HG03575 (cell line): ENCODE measurements at regions not wholly inside any gene's neighbourhood (a gene's known extent, or its start where the extent isn't known, plus 50 kb on each side); places are given as distances from the start of the nearest gene placed in this dataset.

ENCODE experiments used
- ATAC-seq: cut with Tn5 transposase; IDR thresholded peaks from one replicate; pipeline ENCODE4 v1.9.1; 2021; ENCODE audit not compliant: unreplicated experiment, insufficient number of reproducible peaks, low FRiP score; ENCODE audit errors: extremely low read depth

DNA sequence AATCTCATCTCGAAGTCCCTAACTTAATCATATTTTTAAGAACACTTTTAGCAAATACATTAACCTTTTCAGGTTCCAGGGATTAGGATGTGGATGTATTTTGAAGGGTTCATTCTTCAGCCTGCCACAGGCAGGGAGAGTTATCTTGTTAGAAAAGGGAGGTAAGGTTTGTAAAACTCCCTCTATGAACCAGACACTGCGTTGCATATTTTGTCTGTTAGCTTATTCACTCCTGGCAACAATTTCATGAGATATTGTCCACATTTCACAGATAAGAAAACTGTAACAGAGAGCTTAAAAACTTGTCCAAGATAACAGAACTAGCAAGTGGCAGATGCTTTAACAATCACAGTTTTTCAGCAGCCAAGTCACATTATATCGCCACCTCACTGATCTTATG is 155.4 kb downstream of the DIPK2A start:
- ATAC-seq: no peak

DNA sequence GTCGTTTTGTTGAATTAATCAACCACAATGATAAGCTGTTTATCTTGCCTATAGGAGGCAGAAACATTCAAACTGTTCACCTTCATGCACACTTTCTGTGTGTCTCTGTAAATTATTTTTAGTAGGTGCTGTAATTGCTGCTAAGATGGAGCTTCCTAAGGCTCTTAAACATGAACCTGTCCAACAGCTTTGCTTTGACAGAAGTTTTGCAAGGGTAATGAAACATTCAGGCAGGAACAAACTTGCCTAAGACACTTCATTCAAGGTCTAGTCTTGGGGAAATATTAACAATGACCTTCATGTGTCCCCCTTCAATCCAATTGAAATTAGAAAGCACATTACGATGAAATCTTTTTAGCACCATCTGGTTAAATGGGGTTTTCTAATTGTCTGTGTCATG is 156.1 kb downstream of the DIPK2A start:
- no peak for ATAC-seq

GRCh38 chr3:144128108-144128892 is 156.7 kb downstream of the DIPK2A start:
- ATAC-seq: peak; percentile 98

GRCh38 chr3:144129536-144130214 is 158.1 kb downstream of the DIPK2A start:
- ATAC-seq: no peak

GRCh38 chr3:144141074-144141473 is 169.5 kb downstream of the DIPK2A start:
- no peak for ATAC-seq

GRCh38 chr3:144141496-144141895 is 169.9 kb downstream of the DIPK2A start:
- no peak for ATAC-seq

- ATAC-seq: no peak
These were observed 170.7 kb downstream of the DIPK2A start for GRCh38 chr3:144142151-144142840.

- no peak for ATAC-seq
These were observed 176.7 kb downstream of the DIPK2A start for GRCh38 chr3:144148356-144148755.

DNA sequence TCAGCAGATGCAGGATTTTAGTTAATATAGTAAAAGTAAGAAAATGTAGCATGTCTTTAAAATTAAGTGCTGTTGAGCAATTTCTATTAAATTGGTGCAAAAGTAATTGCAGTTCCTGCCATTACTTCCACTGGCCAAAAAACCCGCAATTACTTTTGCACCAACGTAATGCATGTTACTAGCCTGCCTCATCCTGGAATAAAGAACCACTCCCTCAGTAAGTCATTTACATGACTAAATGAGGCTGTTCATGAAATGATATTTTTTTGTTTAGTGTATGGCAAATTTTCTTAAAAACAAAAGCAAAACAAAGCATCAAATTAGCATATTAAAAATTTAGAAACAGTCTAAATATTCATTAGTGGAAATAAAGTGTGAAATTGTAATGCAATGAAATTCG is 180.4 kb downstream of the DIPK2A start:
- no peak for ATAC-seq

GRCh38 chr3:144160627-144161026 is 189.0 kb downstream of the DIPK2A start:
- ATAC-seq: no peak

DNA sequence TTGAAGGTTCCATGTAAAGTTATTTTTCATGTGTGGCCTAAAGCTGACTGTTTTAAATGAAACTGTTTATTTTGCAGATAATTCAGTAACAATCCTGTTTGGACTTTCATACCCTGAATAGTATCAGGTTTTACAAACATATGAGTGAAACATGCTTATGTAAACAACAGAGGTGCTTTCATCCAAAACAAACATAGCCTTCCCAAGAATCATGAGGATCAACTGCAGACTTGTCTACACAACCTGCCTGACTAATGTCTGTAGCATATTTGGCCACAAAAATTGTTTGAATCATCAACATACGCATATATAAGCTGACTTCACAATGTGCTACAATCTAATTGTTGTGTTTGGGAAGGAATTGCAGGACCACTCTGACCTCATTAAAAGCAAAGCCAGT is 190.4 kb downstream of the DIPK2A start:
- no peak for ATAC-seq

DNA sequence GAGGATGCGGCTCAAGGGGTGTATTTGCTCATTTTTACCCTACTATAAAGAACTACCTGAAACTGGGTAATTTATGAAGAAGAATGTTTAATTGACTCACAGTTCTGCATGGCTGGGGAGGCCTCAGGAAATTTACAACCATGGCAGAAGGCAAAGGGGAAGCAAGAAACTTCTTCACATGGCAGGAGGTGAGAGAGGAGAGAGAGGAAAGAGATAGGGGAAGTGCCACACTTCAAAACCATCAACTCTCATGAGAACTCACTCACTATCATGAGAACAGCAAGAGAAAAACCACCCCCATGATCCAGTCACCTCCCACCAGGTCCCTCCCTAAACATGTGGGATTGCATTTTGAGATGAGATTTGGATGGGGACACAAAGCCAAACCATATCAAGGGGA is 192.7 kb downstream of the DIPK2A start:
- ATAC-seq: no peak

GRCh38 chr3:144165482-144165881 is 193.9 kb downstream of the DIPK2A start:
- ATAC-seq: no peak

DNA sequence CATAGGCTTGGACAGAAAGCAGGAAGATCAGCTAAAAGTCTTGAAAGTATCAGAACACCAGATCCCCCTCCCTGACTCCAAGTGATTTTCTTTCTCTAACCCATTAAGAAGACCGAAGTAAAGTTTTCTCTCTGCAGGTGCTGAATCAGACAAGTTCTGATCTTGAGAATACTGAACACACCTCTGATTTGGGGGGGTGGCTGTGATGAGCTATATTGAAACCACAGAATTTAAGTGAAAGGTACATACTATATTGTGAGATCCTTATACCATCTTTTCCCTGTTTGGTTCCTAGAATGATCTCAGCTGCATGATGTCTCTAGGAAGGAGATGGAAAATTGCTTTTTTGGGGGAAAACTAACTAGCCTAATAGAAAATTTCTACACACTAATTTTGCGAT is 196.0 kb downstream of the DIPK2A start:
- ATAC-seq: no peak

- ATAC-seq: no peak
These were observed 201.9 kb downstream of the DIPK2A start for GRCh38 chr3:144173491-144173890.

DNA sequence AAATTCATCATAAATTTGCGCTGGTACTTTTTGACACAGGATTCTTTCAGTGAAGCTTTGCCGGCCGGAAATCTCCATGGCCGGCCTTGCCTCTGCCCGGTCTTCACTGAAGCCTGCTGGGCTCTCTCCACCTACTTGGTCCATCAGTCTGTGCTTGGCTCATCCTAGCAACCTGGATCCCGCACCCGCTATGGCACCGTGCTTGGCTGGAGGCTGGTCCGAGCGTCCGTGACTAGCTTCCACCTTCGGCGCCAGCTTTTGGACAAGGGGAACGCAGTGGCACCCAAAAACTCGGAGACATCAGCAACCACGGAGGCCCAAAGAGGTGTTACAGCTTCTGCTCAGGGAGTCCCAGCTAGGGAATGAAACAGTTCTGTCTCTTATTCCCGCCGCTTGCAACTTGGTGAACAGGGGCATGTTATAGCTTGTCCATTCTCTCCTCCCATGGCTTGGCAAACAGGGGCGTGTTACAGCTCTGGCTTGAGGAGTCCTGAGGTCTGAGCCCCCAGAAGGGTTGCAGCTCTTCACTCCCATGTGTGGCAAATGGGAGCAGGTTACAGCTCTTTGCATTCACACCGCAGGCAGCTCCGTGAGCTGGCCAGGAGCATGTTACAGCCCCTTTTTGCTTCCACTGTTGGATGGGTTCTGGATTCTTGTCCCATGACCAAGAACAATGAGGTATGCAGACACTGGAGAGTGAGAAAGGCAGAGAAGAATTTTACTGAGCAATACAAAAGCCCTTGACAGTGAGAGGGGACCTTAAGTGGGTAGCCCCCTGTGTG is 204.2 kb downstream of the DIPK2A start:
- ATAC-seq: no peak

- no peak for ATAC-seq
These were observed 206.0 kb downstream of the DIPK2A start for GRCh38 chr3:144177649-144178048.

DNA sequence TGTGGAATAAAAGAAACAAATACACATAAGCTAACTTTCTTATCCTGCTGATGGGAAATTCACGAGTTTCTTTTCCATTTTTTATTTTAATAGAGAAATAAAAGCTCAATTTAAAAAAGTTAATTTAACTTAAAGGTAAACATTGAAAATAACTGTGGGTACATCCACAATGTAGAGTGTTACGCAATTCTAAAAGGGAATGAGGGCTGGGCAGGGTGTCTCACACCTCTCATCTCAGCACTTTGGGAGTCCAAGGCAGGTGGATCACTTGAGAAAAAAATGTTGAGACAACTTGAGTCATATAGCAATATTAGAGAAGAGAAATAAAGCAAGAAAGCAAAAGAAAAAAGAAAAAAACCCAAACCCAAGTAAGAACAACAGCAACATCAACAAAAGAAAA is 207.0 kb downstream of the DIPK2A start:
- ATAC-seq: no peak

DNA sequence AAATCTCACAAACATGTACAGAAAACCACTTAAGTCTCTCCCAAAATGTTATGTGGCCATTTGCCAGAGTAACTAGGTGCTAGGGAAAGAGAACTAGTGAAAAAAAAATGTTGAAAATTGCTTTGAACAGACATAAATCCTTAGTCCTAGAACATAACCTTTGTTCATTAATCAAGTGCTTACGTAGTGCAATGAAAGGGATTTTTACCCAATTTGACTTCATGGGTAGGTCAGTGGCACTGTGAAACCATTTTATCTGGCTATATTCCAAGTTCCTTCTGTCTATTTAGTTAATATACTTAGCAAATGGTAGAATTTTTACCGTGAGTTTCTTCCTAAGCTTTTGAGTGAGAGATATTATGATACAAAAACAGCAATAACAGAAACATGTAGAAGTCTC is 209.4 kb downstream of the DIPK2A start:
- no peak for ATAC-seq
